Fibroblast of gingiva (primary cell): ENCODE measurements at regions not wholly inside any gene's neighbourhood (a gene's known extent, or its start where the extent isn't known, plus 50 kb on each side); places are given as distances from the start of the nearest gene placed in this dataset.

Experiments
- DNase-seq: peaks from one replicate; pipeline ENCODE4 v3.0.0-alpha.2; 2011; ENCODE audit warnings: low read depth

- DNase-seq = no peak
Observed at GRCh38 chr4:162350331-162350730, 186.5 kb upstream of the FSTL5 start.

DNA sequence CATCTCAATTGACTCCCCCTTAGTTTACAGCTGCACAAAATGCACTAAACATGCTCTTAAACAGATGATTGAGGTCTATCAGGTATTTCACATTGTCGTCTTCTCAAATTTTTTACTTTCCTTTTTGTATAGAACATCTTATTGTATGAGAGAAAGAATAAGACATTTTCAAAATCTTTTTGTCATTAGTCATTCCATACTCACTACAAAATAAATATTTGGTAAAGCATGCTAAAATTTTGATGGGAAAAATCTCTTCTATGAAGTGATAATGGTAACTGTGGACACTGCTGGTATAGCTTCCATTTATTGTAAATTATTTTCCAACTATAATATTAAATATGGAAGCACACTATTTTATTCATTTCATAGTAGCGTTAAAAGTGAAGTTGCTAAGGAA is 185.6 kb upstream of the FSTL5 start:
- no peak for DNase-seq

DNA sequence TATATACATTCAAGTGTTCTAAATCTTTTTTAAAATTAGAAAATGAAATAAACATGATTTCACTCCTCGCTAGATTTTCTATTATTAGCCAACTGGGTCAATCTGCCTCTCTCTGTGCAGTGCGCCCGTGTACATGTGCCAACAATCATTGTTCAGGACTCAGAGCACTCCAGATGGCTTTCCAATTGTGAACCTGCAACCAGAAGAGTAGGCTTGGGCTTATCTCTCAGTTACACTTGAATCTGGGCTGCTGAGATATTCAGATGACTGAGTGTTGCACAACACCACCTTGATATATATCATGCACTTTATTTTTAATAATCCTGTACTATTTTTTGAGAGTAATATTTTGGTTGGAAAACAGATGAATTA is 184.0 kb upstream of the FSTL5 start:
- DNase-seq = no peak

- no peak for DNase-seq
Observed at GRCh38 chr4:162347156-162347841, 183.5 kb upstream of the FSTL5 start.

- DNase-seq = no peak
Observed at GRCh38 chr4:162343967-162344366, 180.2 kb upstream of the FSTL5 start.

- no peak for DNase-seq
Observed at GRCh38 chr4:162341533-162341932, 177.7 kb upstream of the FSTL5 start.

DNA sequence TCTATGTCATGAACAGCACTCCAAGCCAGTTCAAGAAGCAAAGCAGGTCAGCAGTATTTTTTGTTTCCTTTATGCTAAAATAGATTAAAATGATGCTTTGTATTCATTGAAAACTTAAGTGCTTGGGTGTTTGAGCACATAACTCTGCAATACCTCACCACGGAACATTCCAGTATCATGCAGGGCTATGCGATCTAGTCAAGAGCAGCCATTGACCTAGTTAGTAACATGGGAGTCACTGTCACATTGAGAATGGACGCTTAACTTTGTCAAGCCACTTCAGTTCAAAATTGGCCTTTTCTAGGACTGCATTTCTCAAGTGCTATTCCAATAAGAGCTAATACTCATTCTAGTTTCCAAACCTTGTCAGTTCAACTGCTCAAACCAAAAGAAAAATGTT is 160.1 kb upstream of the FSTL5 start:
- no peak for DNase-seq

- DNase-seq = no peak
Observed at GRCh38 chr4:162322054-162322453, 158.3 kb upstream of the FSTL5 start.

DNA sequence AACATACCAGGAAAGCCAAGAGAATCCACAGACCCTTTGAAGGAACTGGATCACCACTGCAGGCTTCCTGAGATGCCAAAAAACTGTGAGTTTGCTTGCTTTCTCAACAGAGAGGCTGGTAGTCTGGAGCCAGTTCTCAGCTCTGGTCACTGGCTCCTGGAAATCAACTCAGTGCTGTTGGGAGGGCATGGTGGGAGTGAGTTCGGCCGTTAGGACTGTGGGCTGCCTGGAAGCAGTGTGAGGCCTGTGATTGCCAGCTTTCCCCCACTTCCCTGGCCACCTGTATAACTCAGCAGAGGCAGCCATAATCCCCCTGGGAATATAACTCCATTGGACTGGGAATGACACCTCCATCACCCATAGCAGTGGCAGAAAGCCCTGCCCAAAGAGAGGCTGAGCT is 122.0 kb upstream of the FSTL5 start:
- no peak for DNase-seq

DNA sequence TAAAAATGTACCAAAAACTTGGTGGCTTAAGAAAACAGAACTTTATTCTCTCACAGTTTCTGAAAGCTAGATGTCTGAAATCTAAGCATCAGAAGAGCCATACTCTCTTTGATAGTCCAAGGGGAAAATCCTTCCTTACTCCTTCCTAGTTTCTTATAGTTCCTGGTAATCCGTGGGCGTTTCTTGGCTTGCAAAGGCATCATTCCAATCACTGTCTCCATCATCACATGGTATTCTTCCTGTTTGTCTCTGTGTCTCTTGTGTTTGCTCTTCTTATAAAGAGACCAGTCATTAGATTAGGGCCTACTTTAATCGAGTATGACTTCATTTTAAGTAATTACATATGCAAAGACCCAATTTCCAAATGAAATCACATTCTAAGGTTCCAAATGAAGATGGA is 118.9 kb upstream of the FSTL5 start:
- DNase-seq = no peak

DNA sequence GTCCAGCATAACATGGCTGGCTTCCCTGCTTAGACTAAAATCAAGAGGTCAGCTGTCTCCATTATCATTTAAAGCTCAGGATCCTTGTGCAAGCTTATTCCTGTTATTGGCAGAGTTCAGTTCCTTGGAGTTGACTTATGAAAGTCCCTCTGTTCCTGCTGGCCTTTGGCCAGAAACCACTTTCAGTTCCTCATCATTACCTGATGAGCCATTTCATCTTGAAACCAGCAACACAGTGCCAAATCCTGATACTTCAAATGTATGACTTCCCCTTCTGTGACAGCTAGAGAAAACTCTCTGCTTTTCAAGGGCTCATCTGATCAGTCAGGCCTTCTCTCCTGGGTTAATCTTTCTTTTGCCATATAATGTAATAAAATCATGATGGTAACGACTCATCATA is 110.6 kb upstream of the FSTL5 start:
- no peak for DNase-seq

DNA sequence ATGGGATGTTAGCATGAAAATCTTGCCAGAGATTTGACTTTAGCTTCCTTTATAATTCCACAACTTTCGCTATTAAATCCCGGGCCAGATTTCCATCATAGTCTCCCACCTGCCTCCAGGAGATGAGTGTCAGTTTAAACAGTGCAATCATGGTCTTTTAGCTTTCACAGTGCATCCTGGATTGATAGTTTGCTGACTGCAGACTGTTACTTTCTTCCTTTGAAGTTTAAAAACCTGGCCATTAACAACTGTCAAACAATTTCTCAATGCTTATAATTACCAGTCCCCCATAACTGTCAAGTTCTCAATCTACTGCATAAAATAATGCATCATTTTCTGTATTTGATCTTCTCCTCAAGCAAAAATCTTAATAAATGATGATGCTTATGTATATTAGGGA is 108.4 kb upstream of the FSTL5 start:
- no peak for DNase-seq

GRCh38 chr4:162268911-162269310 is 105.1 kb upstream of the FSTL5 start:
- no peak for DNase-seq

GRCh38 chr4:162265802-162266201 is 102.0 kb upstream of the FSTL5 start:
- no peak for DNase-seq

DNA sequence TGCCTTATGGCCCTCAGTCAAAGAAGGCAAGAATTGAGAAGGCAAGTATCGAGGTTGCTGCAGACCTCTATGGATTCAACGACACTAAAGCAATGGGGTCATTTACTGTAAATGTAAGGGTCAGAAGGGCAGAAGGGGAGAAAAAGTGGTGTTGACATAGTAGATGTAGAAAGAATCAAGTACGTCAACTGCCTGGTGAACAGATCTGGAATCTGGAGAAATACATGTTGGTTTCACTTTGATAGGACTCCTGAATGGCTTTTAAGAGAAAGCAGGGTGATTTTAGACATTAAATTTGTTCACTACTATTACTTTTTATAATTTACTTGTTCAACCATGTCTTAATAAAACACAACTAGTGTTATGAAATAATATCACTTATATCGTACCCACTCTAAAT is 81.3 kb upstream of the FSTL5 start:
- no peak for DNase-seq

- no peak for DNase-seq
Observed at GRCh38 chr4:162241857-162242256, 78.1 kb upstream of the FSTL5 start.

DNA sequence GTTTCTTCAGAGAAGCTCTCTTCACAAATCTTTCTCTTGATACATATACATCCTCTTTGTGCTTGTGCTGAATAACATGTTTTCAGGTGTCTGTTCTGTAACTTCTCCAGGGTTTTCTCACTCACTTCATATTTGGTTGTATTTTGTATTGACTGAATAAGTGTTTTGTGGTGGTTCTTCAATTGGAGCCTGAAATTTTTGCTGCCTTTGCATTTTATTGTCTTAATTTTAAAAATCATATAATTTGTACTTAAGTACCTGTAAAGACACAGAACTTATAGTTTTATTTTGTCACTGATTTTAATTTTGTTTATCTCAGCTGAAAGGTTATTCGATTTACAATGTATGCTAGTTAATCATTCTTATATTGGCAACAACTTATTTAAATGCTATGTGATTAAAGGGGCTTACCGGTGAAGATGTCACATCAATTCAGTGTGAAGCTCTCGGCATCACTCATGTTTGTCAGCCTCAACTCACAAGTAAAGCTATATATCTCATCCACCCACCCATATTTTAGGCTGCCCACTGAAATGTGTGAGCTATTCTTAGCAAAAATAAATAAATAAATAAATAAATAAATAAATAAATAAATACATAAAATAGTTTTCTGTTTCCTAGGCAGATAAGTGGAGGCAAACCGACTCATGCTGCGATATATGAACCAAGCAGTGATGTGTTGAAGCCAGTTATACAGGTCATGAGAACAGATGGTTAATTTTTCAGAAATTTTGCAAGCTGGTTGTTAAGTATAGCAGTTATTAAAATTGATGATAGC is 76.4 kb upstream of the FSTL5 start:
- no peak for DNase-seq

DNA sequence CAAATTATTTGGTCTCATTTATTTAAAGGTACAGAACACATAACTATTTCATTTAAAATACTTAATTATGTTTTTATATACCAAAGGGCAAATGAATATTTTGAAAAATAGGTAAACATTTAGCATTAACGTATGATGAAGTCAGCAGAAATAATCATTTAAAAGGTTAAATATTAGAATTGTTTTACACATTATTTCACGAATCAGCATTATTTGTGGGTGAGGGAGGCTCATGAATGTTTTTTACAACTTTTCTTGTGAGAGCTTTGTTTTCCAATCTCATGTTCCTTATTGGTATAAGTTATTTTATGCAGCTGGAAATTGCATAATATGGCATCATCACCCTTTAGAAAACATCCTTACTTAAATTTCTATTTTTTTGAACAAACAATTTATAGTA is 73.9 kb upstream of the FSTL5 start:
- DNase-seq = no peak

- DNase-seq = no peak
Observed at GRCh38 chr4:162234595-162234994, 70.8 kb upstream of the FSTL5 start.

GRCh38 chr4:162232349-162232748 is 68.5 kb upstream of the FSTL5 start:
- DNase-seq = no peak

- DNase-seq = no peak
Observed at GRCh38 chr4:162229670-162230069, 65.9 kb upstream of the FSTL5 start.

DNA sequence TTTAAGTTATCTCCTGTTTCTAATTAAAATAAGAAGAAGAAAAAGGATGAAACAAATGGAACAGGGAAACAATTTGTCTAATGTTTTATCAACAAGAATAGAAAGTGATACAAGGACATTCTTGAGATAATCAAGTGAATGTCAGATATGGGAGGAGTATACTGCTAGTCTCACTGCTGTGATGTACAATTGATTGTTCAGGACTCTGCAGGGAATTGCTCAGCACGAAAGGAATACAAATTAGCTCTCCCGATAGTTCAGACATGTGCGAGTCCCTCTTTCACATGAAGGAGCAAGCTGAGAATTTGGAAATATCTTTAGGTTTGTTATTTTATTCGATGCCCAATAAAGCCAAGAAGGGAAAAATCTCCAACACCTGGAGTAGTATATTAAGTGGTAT is 57.3 kb upstream of the FSTL5 start:
- no peak for DNase-seq
